ENCODE measurements at regions not wholly inside any gene's neighbourhood (a gene's known extent, or its start where the extent isn't known, plus 50 kb on each side); places are given as distances from the start of the nearest gene placed in this dataset.

DNA sequence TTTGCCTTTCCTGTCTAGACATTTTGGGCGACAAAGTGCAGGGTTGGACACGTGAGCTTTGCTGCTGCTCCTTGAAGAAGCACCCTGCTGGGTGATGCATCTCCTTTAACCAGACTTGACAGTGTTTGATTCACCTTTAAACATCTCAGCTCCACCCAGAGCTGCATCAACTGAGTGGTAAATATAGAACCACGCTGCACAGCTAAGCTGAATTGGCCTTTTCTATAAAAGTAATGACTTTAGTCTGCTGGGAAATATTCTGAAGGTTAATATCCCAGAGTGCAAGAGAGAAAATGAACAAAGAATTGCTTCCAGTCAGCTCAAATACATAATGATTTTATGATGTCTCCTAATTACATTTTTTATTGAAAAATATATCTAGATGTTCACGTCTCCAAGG, 264.3 kb upstream of the ADCY2 start:
- no CpG with 5 or more reads among the region's 4 CpGs for WGBS (ENCODE audit: extremely low coverage, insufficient read length, low lambda C conversion rate)
- H3K79me1 ChIP-seq (ENCODE audit: insufficient read depth, low read depth, low read length, poor library complexity, severe bottlenecking), result no peaks in the 10 kb centered on the region
- no peak overlapping the region for H2BK20ac ChIP-seq (ENCODE audit: low read depth, low read length, poor library complexity, severe bottlenecking)
- H2BK12ac ChIP-seq (ENCODE audit: insufficient read length, low read depth, low read length), result no peak overlapping the region
- peaks cover 1% of the 10 kb centered on the region for H3K27me3 Mint-ChIP-seq (ENCODE audit: low read depth)
- no peak overlapping the region for H3K27ac ChIP-seq (ENCODE audit: insufficient read length, low read depth, low read length)
- H3K4me1 ChIP-seq (ENCODE audit: insufficient read depth, low read length), result no peaks in the 10 kb centered on the region
- no peak overlapping the region for H2BK15ac ChIP-seq (ENCODE audit: low read depth, low read length)
- H3K23me2 ChIP-seq (ENCODE audit: insufficient read length, low read depth, low read length, poor library complexity, severe bottlenecking), result no peaks in the 10 kb centered on the region
- no peaks in the 10 kb centered on the region for H3K27me3 ChIP-seq (ENCODE audit: insufficient read depth, low read length)
- H3K9me3 Mint-ChIP-seq, result peaks cover 23 to 29% of the 10 kb centered on the region in 2 experiments
- H4K8ac ChIP-seq (replicated peaks; ENCODE audit: insufficient read length, low read depth, low read length), result no peak overlapping the region
- H3K4me2 ChIP-seq (ENCODE audit: insufficient read depth, insufficient read length, low read length), result no peak overlapping the region
- H3K9ac ChIP-seq (ENCODE audit: extremely low read depth, insufficient read length, low read length), result no peak overlapping the region
- H3K36me3 Mint-ChIP-seq (ENCODE audit: insufficient read depth in 1 of 3, low read depth in 3 of 3), result peaks cover 5 to 8% (median 5%) of the 10 kb centered on the region in 3 experiments; a peak in 5 of 7 replicates
- H3K27ac Mint-ChIP-seq, result no peak overlapping the region
- H2AK5ac ChIP-seq (ENCODE audit: insufficient read length, low read length), result no peak overlapping the region
- H2AFZ ChIP-seq (ENCODE audit: low read length), result no peak overlapping the region
- no peak overlapping the region for H3K4ac ChIP-seq (ENCODE audit: low read depth, low read length)
- H2BK5ac ChIP-seq (ENCODE audit: insufficient read length, low read length), result no peak overlapping the region
- no peak for DNase-seq
- no peaks in the 10 kb centered on the region for H4K20me1 ChIP-seq (ENCODE audit: control insufficient read depth, insufficient read depth, insufficient read length)
- H2BK120ac ChIP-seq (ENCODE audit: low read depth, low read length, poor library complexity, severe bottlenecking), result no peak overlapping the region
- H3K14ac ChIP-seq (ENCODE audit: insufficient read depth, low read length), result no peak overlapping the region
- H3K56ac ChIP-seq (ENCODE audit: insufficient read length, low read depth, low read length), result no peak overlapping the region
- no peak overlapping the region for H3K23ac ChIP-seq (ENCODE audit: insufficient read length, low read depth, low read length)
- H4K5ac ChIP-seq (ENCODE audit: insufficient read length, low read depth, low read length), result no peak overlapping the region
- H3K4me1 Mint-ChIP-seq, result 0 out of 4 replicates have a peak, but pooled peaks cover 0 to 2% of the 10 kb centered on the region in 2 experiments
- H3K79me2 ChIP-seq (ENCODE audit: insufficient read depth, low read length), result no peaks in the 10 kb centered on the region
- H3K18ac ChIP-seq (ENCODE audit: insufficient read length, low read depth, low read length), result no peak overlapping the region
- no peaks in the 10 kb centered on the region for H3K9me3 ChIP-seq (ENCODE audit: control insufficient read depth, low read depth, low read length)
- TF ChIP-seq, protein P1, sequence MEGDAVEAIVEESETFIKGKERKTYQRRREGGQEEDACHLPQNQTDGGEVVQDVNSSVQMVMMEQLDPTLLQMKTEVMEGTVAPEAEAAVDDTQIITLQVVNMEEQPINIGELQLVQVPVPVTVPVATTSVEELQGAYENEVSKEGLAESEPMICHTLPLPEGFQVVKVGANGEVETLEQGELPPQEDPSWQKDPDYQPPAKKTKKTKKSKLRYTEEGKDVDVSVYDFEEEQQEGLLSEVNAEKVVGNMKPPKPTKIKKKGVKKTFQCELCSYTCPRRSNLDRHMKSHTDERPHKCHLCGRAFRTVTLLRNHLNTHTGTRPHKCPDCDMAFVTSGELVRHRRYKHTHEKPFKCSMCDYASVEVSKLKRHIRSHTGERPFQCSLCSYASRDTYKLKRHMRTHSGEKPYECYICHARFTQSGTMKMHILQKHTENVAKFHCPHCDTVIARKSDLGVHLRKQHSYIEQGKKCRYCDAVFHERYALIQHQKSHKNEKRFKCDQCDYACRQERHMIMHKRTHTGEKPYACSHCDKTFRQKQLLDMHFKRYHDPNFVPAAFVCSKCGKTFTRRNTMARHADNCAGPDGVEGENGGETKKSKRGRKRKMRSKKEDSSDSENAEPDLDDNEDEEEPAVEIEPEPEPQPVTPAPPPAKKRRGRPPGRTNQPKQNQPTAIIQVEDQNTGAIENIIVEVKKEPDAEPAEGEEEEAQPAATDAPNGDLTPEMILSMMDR (conservative IDR thresholded peaks at IDR 0.05), result no peak
- no peak overlapping the region for H4K91ac ChIP-seq (ENCODE audit: insufficient read length, low read depth, low read length)
- no peak overlapping the region for H3T11ph ChIP-seq (ENCODE audit: low read length)
- no peak overlapping the region for H3K4me3 Mint-ChIP-seq

Data from H9 (cell line).